Right lobe of liver (tissue), 6 donors: ENCODE measurements at regions not wholly inside any gene's neighbourhood (a gene's known extent, or its start where the extent isn't known, plus 50 kb on each side); places are given as distances from the start of the nearest gene placed in this dataset.

Source experiments
- ATAC-seq, 4 donors: fragments of 200-7000 bp; cut with Tn5 transposase; one replicate each; pipeline ENCODE4 v1.9.1; 2020; ENCODE audit warnings: mild to moderate bottlenecking in 4 of 4, moderate library complexity in 4 of 4
- DNase-seq, 3 donors: peaks; one replicate each; pipeline ENCODE4 v3.0.0-alpha.2; 2020
- H3K27ac ChIP-seq, 3 donors: fragments of 200-600 bp; one replicate each; pipeline ENCODE4 v1.8.0; 2022
- H3K27me3 ChIP-seq, 2 donors: fragments of 200-600 bp; one replicate each; pipeline ENCODE4 v1.8.0; 2022
- H3K36me3 ChIP-seq, 4 donors: fragments of 200-600 bp; sonication (generic) in 1 of 4; one replicate each; pipeline versions ENCODE4 v1.5.1 to v1.8.0; 2017 to 2022; ENCODE audit warnings: control low read depth in 1 of 4
- H3K4me1 ChIP-seq, 4 donors: fragments of 200-600 bp; sonication (generic) in 1 of 4; one replicate each; pipeline versions ENCODE4 v1.5.1 to v1.8.0; 2017 to 2022; ENCODE audit warnings: control low read depth in 1 of 4
- H3K4me3 ChIP-seq, 3 donors: fragments of 200-600 bp; one replicate each; pipeline ENCODE4 v1.8.0; 2022
- H3K9me3 ChIP-seq, 4 donors: fragments of 200-600 bp; sonication (generic) in 1 of 4; one replicate each; pipeline versions ENCODE4 v1.5.1 to v1.8.0; 2017 to 2022; ENCODE audit warnings: control low read depth in 1 of 4
- POLR2A ChIP-seq: fragments of 450-650 bp; IDR thresholded peaks from one replicate; pipeline ENCODE4 v1.6.1; 2017; ENCODE audit warnings: antibody characterized with exemption, mild to moderate bottlenecking
- WGBS: methylation state at CpG from one replicate; pipeline ENCODE4 v1.1.6; 2018; ENCODE audit warnings: low coverage, low lambda C conversion rate; ENCODE audit not compliant: insufficient coverage; ENCODE audit errors: missing lambda C conversion rate; 5-methylcytosine and 5-hydroxymethylcytosine counted together
- intact Hi-C, 2 donors: fragments of 100-400 bp; cut with DNase I; formaldehyde crosslinking; loops; one replicate each; pipeline versions ENCODE4 v1.11.2 to v1.14.1; 2022
- TF ChIP-seq, protein P1 (sequence below), 4 donors: fragments of 200-600 bp in 3 of 4; fragments of 450-650 bp in 1 of 4; IDR thresholded peaks; one replicate each; pipeline versions ENCODE4 v1.5.1 to v1.8.0; 2016 to 2022; ENCODE audit warnings: antibody characterized with exemption in 4 of 4, mild to moderate bottlenecking in 2 of 4
- donor health status: DM: no; HTN: yes; CAD: no.
- donor health status: DM: no; HTN: no; CAD: no.
- donor health status: DM: no; HTN: no; CAD: no.
- donor health status: DM: no; HTN: yes; CAD: no.
- donor health status: DM: no; HTN: yes; CAD: no.

- H3K4me1 ChIP-seq = no peaks in the 10 kb centered on the region
- H3K27ac ChIP-seq = no peak overlapping the region
- intact Hi-C loops = no loop called here
- no peak for DNase-seq
- no peak for TF ChIP-seq POLR2A
- TF ChIP-seq, protein P1, sequence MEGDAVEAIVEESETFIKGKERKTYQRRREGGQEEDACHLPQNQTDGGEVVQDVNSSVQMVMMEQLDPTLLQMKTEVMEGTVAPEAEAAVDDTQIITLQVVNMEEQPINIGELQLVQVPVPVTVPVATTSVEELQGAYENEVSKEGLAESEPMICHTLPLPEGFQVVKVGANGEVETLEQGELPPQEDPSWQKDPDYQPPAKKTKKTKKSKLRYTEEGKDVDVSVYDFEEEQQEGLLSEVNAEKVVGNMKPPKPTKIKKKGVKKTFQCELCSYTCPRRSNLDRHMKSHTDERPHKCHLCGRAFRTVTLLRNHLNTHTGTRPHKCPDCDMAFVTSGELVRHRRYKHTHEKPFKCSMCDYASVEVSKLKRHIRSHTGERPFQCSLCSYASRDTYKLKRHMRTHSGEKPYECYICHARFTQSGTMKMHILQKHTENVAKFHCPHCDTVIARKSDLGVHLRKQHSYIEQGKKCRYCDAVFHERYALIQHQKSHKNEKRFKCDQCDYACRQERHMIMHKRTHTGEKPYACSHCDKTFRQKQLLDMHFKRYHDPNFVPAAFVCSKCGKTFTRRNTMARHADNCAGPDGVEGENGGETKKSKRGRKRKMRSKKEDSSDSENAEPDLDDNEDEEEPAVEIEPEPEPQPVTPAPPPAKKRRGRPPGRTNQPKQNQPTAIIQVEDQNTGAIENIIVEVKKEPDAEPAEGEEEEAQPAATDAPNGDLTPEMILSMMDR (IDR thresholded peaks at IDR 0.05) = no peak
- H3K9me3 ChIP-seq = no peaks in the 10 kb centered on the region
- no peaks in the 10 kb centered on the region for H3K27me3 ChIP-seq
- no peak overlapping the region for H3K4me3 ChIP-seq
- no peaks in the 10 kb centered on the region for H3K36me3 ChIP-seq
- no peak for ATAC-seq
These were observed 534.2 kb upstream of the GJE1 start for GRCh38 chr6:141598487-141598886.

GRCh38 chr6:141594874-141595273, 537.9 kb upstream of the GJE1 start:
- TF ChIP-seq POLR2A = no peak
- TF ChIP-seq, protein P1 (IDR thresholded peaks at IDR 0.05) = no peak
- no peak overlapping the region for H3K27ac ChIP-seq
- no peaks in the 10 kb centered on the region for H3K27me3 ChIP-seq
- H3K4me1 ChIP-seq = no peaks in the 10 kb centered on the region
- DNase-seq (no peak), ATAC-seq (no peak)
- no peak overlapping the region for H3K4me3 ChIP-seq
- no peaks in the 10 kb centered on the region for H3K36me3 ChIP-seq
- intact Hi-C loops = no loop called here
- no peaks in the 10 kb centered on the region for H3K9me3 ChIP-seq

DNA sequence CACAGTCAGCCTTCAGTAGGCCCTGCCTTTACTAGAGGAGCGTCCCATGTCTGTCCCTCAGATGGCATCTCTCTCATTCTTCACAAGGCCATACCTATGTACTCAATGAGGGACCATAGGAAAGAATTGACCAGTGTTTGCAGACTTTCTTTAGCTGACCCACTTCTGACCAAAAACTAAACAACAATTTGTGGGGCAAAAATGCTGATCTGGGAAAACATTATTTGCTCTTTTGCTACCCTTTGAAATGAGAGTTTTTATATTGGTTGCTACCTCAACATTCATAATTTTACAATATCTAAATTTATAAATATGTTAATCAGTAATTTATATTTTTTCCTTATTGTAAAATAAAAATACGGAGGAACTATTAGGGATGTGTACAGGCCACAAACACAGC, 539.4 kb upstream of the GJE1 start:
- intact Hi-C loops = no loop called here

GRCh38 chr6:141587482-141588266, 545.1 kb upstream of the GJE1 start:
- Histone ChIP-seq H3K4me3 (no peak overlapping the region), H3K36me3 (no peaks in the 10 kb centered on the region), H3K27me3 (no peaks in the 10 kb centered on the region), H3K9me3 (no peaks in the 10 kb centered on the region), H3K27ac (no peak overlapping the region), H3K4me1 (no peaks in the 10 kb centered on the region)
- intact Hi-C loops = no loop called here
- DNase-seq (no peak), ATAC-seq (no peak)
- no peak for TF ChIP-seq POLR2A
- TF ChIP-seq, protein P1 (IDR thresholded peaks at IDR 0.05) = no peak
- WGBS = 46% methylated on average over 4 of the region's 4 CpGs

More for the DNA sequence above, 539.4 kb upstream of the GJE1 start:
- no peaks in the 10 kb centered on the region for H3K36me3 ChIP-seq
- no peak for TF ChIP-seq POLR2A
- TF ChIP-seq, protein P1 (IDR thresholded peaks at IDR 0.05) = no peak
- no peaks in the 10 kb centered on the region for H3K27me3 ChIP-seq
- H3K9me3 ChIP-seq = no peaks in the 10 kb centered on the region
- no peak for ATAC-seq
- no peak overlapping the region for H3K4me3 ChIP-seq
- no peak overlapping the region for H3K27ac ChIP-seq
- no peaks in the 10 kb centered on the region for H3K4me1 ChIP-seq
- 85% methylated on average over 2 of the region's 2 CpGs for WGBS
- DNase-seq = no peak
